NB4 (cell line): ENCODE measurements at regions not wholly inside any gene's neighbourhood (a gene's known extent, or its start where the extent isn't known, plus 50 kb on each side); places are given as distances from the start of the nearest gene placed in this dataset.

Experiments used
- CTCF ChIP-seq: IDR thresholded peaks from one replicate; pipeline ENCODE4 v1.5.1; 2012; ENCODE audit warnings: low read depth, low read length
- MYC ChIP-seq: IDR thresholded peaks from 2 replicates; pipeline ENCODE4 v1.6.1; 2011; ENCODE audit warnings: low read depth, low read length
- POLR2A ChIP-seq: IDR thresholded peaks from 2 replicates; pipeline ENCODE4 v1.6.1; 2011; ENCODE audit warnings: mild to moderate bottlenecking; ENCODE audit not compliant: insufficient read length; ENCODE audit errors: extremely low read depth
- TF ChIP-seq, protein P1 (sequence below): IDR thresholded peaks from 2 replicates; pipeline ENCODE4 v1.6.1; 2011; ENCODE audit warnings: low read depth, low read length

- no peak for TF ChIP-seq CTCF
- TF ChIP-seq POLR2A = no peak
- TF ChIP-seq MYC = no peak
- TF ChIP-seq, protein P1, sequence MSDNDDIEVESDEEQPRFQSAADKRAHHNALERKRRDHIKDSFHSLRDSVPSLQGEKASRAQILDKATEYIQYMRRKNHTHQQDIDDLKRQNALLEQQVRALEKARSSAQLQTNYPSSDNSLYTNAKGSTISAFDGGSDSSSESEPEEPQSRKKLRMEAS = no peak
These were observed 150.9 kb downstream of the LACC1 start for GRCh38 chr13:44030615-44031014.
